HepG2 (cell line): ENCODE measurements at regions not wholly inside any gene's neighbourhood (a gene's known extent, or its start where the extent isn't known, plus 50 kb on each side); places are given as distances from the start of the nearest gene placed in this dataset.

ENCODE experiments used
- KLF15 ChIP-seq: sonication (generic); formaldehyde crosslinking; IDR thresholded peaks from 2 replicates; pipeline ENCODE4 v1.8.1; 2023; ENCODE audit warnings: borderline replicate concordance, mild to moderate bottlenecking, inconsistent platforms, missing genetic modification reagents, mixed read lengths
- TF ChIP-seq, protein P1 (sequence below): sonication (generic); formaldehyde crosslinking; IDR thresholded peaks from 2 replicates; pipeline ENCODE4 v1.5.0; 2020; ENCODE audit warnings: mild to moderate bottlenecking, missing genetic modification reagents, moderate library complexity

DNA sequence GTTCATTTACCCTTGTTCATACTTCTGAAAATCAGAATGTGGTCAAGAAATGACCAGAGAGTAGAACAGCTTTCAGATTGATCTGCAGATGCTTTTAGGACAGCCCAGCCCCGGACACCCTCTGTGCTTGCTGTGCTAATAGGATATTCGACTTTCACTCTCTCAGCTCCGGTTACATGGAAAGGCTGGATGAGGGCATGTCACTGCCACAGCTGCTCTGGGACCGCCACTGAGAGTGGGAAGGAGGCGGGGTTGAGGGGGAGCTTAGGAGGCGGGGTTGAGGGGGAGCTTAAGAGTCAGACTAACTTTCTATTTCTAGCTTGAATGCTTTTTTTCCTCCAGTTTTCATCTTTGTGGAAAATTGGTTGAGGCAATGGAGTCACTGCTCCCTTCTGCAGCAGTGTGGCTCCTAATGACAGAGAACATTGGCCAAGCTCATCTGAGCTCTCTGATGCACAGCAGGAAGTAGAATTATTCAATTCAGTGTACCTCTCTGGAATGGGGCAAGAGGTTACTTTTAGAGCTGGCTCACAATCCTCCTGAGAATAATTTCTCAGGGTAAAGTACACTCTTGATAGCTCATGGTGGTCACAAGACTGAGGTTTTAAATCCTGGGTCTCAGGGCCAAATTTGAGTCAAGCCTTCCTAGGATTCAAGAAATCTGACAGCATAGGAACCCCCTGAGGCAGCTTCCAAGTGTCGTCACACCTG, 74.6 kb upstream of the NPAS1 start:
- TF ChIP-seq, protein P1, sequence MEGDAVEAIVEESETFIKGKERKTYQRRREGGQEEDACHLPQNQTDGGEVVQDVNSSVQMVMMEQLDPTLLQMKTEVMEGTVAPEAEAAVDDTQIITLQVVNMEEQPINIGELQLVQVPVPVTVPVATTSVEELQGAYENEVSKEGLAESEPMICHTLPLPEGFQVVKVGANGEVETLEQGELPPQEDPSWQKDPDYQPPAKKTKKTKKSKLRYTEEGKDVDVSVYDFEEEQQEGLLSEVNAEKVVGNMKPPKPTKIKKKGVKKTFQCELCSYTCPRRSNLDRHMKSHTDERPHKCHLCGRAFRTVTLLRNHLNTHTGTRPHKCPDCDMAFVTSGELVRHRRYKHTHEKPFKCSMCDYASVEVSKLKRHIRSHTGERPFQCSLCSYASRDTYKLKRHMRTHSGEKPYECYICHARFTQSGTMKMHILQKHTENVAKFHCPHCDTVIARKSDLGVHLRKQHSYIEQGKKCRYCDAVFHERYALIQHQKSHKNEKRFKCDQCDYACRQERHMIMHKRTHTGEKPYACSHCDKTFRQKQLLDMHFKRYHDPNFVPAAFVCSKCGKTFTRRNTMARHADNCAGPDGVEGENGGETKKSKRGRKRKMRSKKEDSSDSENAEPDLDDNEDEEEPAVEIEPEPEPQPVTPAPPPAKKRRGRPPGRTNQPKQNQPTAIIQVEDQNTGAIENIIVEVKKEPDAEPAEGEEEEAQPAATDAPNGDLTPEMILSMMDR (CRISPR knock-in tag): no peak
- no peak for TF ChIP-seq KLF15
